ENCODE measurements at regions not wholly inside any gene's neighbourhood (a gene's known extent, or its start where the extent isn't known, plus 50 kb on each side); places are given as distances from the start of the nearest gene placed in this dataset.
"Not testable (repeated sequence)": the region's sequence is repeated elsewhere in the genome, so short reads cannot be mapped to it uniquely, and the experiment has no call there.

DNA sequence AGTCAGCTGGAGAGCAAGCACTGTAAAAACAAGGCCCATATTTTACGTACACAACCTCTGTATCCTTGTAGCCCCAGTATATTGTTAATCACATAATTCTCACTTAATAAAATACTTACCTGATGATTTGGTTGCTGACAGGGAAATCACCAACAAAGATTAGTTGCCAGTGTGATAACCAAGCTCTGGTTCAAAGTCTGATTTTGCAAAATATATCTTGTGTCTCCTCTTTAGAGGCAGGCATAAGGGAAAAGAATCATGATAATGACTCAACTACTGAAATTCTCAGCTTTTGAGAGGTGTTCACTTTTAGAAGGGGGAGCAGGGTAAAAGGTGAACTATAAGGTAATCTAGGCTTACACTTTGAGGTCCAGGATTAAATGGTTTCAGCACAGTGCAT lies 351.1 kb upstream of the CD180 start (continued):
- TF ChIP-seq TCF12 (IDR thresholded peaks at IDR 0.05) (no peak), RXRA (IDR thresholded peaks at IDR 0.05; ENCODE audit: borderline replicate concordance, low read depth) (no peak), NRF1 (IDR thresholded peaks at IDR 0.05; ENCODE audit: low read depth, low read length) (no peak), TEAD4 (IDR thresholded peaks at IDR 0.05; ENCODE audit: borderline replicate concordance, insufficient read depth) (no peak), RFX5 (IDR thresholded peaks at IDR 0.05; ENCODE audit: low read length) (no peak), ELF1 (IDR thresholded peaks at IDR 0.05) (no peak), RAD21 (IDR thresholded peaks at IDR 0.05; ENCODE audit: low read length) (no peak)
- TF ChIP-seq, protein P1, sequence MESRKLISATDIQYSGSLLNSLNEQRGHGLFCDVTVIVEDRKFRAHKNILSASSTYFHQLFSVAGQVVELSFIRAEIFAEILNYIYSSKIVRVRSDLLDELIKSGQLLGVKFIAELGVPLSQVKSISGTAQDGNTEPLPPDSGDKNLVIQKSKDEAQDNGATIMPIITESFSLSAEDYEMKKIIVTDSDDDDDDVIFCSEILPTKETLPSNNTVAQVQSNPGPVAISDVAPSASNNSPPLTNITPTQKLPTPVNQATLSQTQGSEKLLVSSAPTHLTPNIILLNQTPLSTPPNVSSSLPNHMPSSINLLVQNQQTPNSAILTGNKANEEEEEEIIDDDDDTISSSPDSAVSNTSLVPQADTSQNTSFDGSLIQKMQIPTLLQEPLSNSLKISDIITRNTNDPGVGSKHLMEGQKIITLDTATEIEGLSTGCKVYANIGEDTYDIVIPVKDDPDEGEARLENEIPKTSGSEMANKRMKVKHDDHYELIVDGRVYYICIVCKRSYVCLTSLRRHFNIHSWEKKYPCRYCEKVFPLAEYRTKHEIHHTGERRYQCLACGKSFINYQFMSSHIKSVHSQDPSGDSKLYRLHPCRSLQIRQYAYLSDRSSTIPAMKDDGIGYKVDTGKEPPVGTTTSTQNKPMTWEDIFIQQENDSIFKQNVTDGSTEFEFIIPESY (IDR thresholded peaks at IDR 0.05; ENCODE audit: borderline replicate concordance, low read depth) = no peak
- TF ChIP-seq, protein P2, sequence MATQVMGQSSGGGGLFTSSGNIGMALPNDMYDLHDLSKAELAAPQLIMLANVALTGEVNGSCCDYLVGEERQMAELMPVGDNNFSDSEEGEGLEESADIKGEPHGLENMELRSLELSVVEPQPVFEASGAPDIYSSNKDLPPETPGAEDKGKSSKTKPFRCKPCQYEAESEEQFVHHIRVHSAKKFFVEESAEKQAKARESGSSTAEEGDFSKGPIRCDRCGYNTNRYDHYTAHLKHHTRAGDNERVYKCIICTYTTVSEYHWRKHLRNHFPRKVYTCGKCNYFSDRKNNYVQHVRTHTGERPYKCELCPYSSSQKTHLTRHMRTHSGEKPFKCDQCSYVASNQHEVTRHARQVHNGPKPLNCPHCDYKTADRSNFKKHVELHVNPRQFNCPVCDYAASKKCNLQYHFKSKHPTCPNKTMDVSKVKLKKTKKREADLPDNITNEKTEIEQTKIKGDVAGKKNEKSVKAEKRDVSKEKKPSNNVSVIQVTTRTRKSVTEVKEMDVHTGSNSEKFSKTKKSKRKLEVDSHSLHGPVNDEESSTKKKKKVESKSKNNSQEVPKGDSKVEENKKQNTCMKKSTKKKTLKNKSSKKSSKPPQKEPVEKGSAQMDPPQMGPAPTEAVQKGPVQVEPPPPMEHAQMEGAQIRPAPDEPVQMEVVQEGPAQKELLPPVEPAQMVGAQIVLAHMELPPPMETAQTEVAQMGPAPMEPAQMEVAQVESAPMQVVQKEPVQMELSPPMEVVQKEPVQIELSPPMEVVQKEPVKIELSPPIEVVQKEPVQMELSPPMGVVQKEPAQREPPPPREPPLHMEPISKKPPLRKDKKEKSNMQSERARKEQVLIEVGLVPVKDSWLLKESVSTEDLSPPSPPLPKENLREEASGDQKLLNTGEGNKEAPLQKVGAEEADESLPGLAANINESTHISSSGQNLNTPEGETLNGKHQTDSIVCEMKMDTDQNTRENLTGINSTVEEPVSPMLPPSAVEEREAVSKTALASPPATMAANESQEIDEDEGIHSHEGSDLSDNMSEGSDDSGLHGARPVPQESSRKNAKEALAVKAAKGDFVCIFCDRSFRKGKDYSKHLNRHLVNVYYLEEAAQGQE (IDR thresholded peaks at IDR 0.05; ENCODE audit: low read depth, low read length) = no peak

DNA sequence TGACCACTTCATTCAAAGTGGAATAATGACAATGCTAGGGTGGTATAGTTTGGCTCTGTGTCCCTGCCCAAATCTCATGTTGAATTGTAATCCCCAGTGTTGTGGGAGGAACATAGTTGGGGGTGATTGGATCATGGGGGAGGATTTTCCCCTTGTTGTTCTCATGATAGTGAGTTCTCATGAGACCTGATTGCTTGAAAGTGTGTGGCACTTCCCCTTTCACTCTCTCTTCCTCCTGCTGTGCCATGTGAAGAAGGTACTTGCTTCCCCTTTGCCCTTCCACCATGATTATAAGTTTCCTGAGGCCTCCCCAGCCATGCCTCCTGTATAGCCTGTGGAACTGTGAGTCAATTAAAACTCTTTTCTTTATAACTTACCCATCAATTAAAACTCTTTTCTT lies 348.3 kb upstream of the CD180 start:
- H3K27ac ChIP-seq (ENCODE audit: low read depth in 2 of 2, low read length in 1 of 2); H3K9me2 ChIP-seq; H3K9ac ChIP-seq; DNase-seq; CTCF ChIA-PET; H3K27me3 ChIP-seq (ENCODE audit: insufficient read depth); H3K4me3 ChIP-seq (ENCODE audit: low read depth in 2 of 2, low read length in 1 of 2); H3K4me2 ChIP-seq; H3K36me3 ChIP-seq (replicated peaks in 1 of 2; ENCODE audit: control insufficient read depth in 1 of 2, insufficient read depth in 2 of 2, low read length in 1 of 2); H3F3A ChIP-seq (replicated peaks; ENCODE audit: insufficient read depth); H3K9me3 ChIP-seq; POLR2A ChIA-PET; H2AFZ ChIP-seq (ENCODE audit: low read depth); H3K79me2 ChIP-seq (ENCODE audit: insufficient read depth); H4K20me1 ChIP-seq (ENCODE audit: insufficient read depth); H3K4me1 ChIP-seq (ENCODE audit: control insufficient read depth in 1 of 2, insufficient read depth in 2 of 2, low read depth in 1 of 2, low read length in 1 of 2): not testable (repeated sequence)

DNA sequence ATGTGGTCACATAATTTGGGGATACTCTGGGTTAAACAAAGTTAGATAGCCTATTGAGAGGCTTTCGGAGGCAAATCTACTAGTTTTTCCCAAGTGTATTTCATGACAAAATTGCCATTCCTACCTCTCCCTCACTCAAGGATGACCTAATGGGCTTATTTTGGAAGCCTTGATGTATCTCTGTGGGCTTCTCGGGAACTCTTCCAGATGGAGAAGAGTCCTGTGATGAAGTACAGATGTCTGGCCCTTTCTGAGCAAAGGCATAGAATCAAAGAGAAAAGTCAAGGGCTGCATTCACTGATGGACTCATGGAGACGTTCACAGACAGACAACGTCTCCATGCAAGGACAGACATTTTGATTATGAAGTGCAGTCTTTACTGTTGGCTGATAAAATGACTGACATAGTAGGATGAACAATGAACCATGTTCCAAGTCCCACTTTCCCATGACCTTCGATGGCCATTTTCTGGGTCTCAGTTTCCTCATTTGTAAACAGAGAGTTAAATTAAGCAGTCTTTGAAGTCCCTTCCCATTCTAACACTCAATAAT lies 347.2 kb upstream of the CD180 start:
- DNase-seq = no peak
- Histone ChIP-seq H3K9me3 (no peaks in the 10 kb centered on the region), H3K9ac (no peak overlapping the region), H3F3A (replicated peaks; ENCODE audit: insufficient read depth) (no peaks in the 10 kb centered on the region), H3K4me2 (no peak overlapping the region), H3K27me3 (ENCODE audit: insufficient read depth) (no peaks in the 10 kb centered on the region), H4K20me1 (ENCODE audit: insufficient read depth) (no peaks in the 10 kb centered on the region), H3K9me2 (no peaks in the 10 kb centered on the region), H3K4me1 (ENCODE audit: control insufficient read depth in 1 of 2, insufficient read depth in 2 of 2, low read depth in 1 of 2, low read length in 1 of 2) (no peaks in the 10 kb centered on the region), H3K79me2 (ENCODE audit: insufficient read depth) (no peaks in the 10 kb centered on the region), H3K36me3 (replicated peaks in 1 of 2; ENCODE audit: control insufficient read depth in 1 of 2, insufficient read depth in 2 of 2, low read length in 1 of 2) (no peaks in the 10 kb centered on the region), H3K27ac (ENCODE audit: low read depth in 2 of 2, low read length in 1 of 2) (no peak overlapping the region), H3K4me3 (ENCODE audit: low read depth in 2 of 2, low read length in 1 of 2) (no peak overlapping the region), H2AFZ (ENCODE audit: low read depth) (no peak overlapping the region)
- 47% methylated on average over 5 of the region's 5 CpGs for WGBS (ENCODE audit: low lambda C conversion rate)
- CTCF ChIA-PET = interaction anchor here (1.5 kb wide), 1 partner anchor 42 kb away, joined by 3 read pairs; no protein-coding TSS in a partner anchor
- POLR2A ChIA-PET = no interaction called here
- TF ChIP-seq MEF2A (IDR thresholded peaks at IDR 0.05; ENCODE audit: borderline replicate concordance, low read depth) (no peak), FOXM1 (IDR thresholded peaks at IDR 0.05; ENCODE audit: low read depth) (no peak), NRF1 (IDR thresholded peaks at IDR 0.05; ENCODE audit: low read depth, low read length) (no peak), TCF12 (IDR thresholded peaks at IDR 0.05) (no peak), EZH2phosphoT487 (IDR thresholded peaks at IDR 0.05; ENCODE audit: borderline replicate concordance, low read depth) (no peak), POLR2AphosphoS5 (IDR thresholded peaks at IDR 0.05; ENCODE audit: low read depth, low read length) (no peak), GATA2 (CRISPR knock-in tag; IDR thresholded peaks at IDR 0.05) (no peak), FOXJ3 (CRISPR knock-in tag; IDR thresholded peaks at IDR 0.05) (no peak), RFX5 (IDR thresholded peaks at IDR 0.05; ENCODE audit: low read length) (no peak), RAD21 (IDR thresholded peaks at IDR 0.05; ENCODE audit: low read length) (no peak)
- TF ChIP-seq, protein P3, sequence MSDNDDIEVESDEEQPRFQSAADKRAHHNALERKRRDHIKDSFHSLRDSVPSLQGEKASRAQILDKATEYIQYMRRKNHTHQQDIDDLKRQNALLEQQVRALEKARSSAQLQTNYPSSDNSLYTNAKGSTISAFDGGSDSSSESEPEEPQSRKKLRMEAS (IDR thresholded peaks at IDR 0.05; ENCODE audit: low read depth) = no peak
- TF ChIP-seq, protein P1 (IDR thresholded peaks at IDR 0.05; ENCODE audit: borderline replicate concordance, low read depth) = no peak
- TF ChIP-seq, protein P4, sequence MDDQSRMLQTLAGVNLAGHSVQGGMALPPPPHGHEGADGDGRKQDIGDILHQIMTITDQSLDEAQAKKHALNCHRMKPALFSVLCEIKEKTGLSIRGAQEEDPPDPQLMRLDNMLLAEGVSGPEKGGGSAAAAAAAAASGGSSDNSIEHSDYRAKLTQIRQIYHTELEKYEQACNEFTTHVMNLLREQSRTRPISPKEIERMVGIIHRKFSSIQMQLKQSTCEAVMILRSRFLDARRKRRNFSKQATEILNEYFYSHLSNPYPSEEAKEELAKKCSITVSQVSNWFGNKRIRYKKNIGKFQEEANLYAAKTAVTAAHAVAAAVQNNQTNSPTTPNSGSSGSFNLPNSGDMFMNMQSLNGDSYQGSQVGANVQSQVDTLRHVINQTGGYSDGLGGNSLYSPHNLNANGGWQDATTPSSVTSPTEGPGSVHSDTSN (IDR thresholded peaks at IDR 0.05) = no peak
